Heart right ventricle (tissue), 16 donors: ENCODE measurements at regions not wholly inside any gene's neighbourhood (a gene's known extent, or its start where the extent isn't known, plus 50 kb on each side); places are given as distances from the start of the nearest gene placed in this dataset.

Experiments used
- ATAC-seq, 8 donors: fragments of 200-7000 bp; cut with Tn5 transposase; one replicate each; pipeline ENCODE4 v1.9.1; 2020; ENCODE audit warnings: mild to moderate bottlenecking in 8 of 8, moderate library complexity in 8 of 8, moderate number of reproducible peaks in 1 of 8
- DNase-seq, 2 donors: peaks; one replicate each; pipeline ENCODE4 v3.0.0-alpha.2; 2020
- H3K27ac ChIP-seq, 10 donors: fragments of 200-600 bp; sonication (generic) in 2 of 10; one replicate each; pipeline versions ENCODE4 v1.5.0 to v1.8.0; 2020 to 2022; ENCODE audit warnings: mild to moderate bottlenecking in 3 of 10
- H3K27me3 ChIP-seq, 7 donors: fragments of 200-600 bp; one replicate each; pipeline ENCODE4 v1.8.0; 2021 to 2022; ENCODE audit warnings: mild to moderate bottlenecking in 2 of 7
- H3K36me3 ChIP-seq, 9 donors: fragments of 200-600 bp; sonication (generic) in 1 of 9; one replicate each; pipeline versions ENCODE4 v1.5.0 to v1.8.0; 2020 to 2022; ENCODE audit warnings: mild to moderate bottlenecking in 2 of 9
- H3K4me1 ChIP-seq, 9 donors: fragments of 200-600 bp; sonication (generic) in 1 of 9; one replicate each; pipeline versions ENCODE4 v1.5.0 to v1.8.0; 2020 to 2022; ENCODE audit warnings: mild to moderate bottlenecking in 4 of 9
- H3K4me3 ChIP-seq, 10 donors: fragments of 200-600 bp; sonication (generic) in 2 of 10; one replicate each; pipeline versions ENCODE4 v1.5.0 to v1.8.0; 2020 to 2022; ENCODE audit warnings: mild to moderate bottlenecking in 7 of 10, moderate library complexity in 2 of 10
- H3K9me3 ChIP-seq, 11 donors: fragments of 200-600 bp in 10 of 11; sonication (generic) in 2 of 11; one replicate each; pipeline versions ENCODE4 v1.5.0 to v1.8.0; 2013 to 2022; ENCODE audit warnings: mild to moderate bottlenecking in 2 of 11, control low read depth in 1 of 11, moderate library complexity in 1 of 11
- CTCF ChIP-seq, 9 donors: fragments of 200-600 bp; sonication (generic) in 2 of 9; IDR thresholded peaks; one replicate each; pipeline versions ENCODE4 v1.5.0 to v1.8.0; 2021 to 2022; ENCODE audit warnings: antibody characterized with exemption in 9 of 9, mild to moderate bottlenecking in 5 of 9, moderate library complexity in 1 of 9
- WGBS, 2 donors: extraction: QIAGEN DNeasy Blood & Tissue Kit; methylation state at CpG; one replicate each; pipeline ENCODE4 v1.1.7; 2013; ENCODE audit warnings: inconsistent platforms in 1 of 2; 5-methylcytosine and 5-hydroxymethylcytosine counted together
- intact Hi-C, 10 donors: fragments of 100-400 bp; cut with DNase I; formaldehyde crosslinking; loops; one replicate each; pipeline versions ENCODE4 v1.11.1 to v1.14.2; 2022
- donor health status: Arrhythmogenic right ventricular cardiomyopathy.
- donor health status: ischemic (EF 13 %, LVEDD 7.1; RV severe dilation, severe dysfunction).
- donor health status: healthy with polysubstance abuse.
- donor health status: DM: no; HTN: yes; CAD: no.
- donor health status: DM: no; HTN: no; CAD: no.
- donor health status: ischemic (EF 25% LVEDD 6.9; RV normal size, moderate dysfunction).
- donor health status: ischemic (EF 25% LVEDD 5.7; RV mildly dilated, moderate dysfunction).
- donor health status: healthy.
- donor health status: DM: yes; HTN: yes; CAD: no.
- donor health status: Ischemic cardiomyopathy.
- donor health status: ischemic (EF 35%, LVEDD 5.7; RV mildly dilated, moderate dysfunction).
- donor health status: nonischemic (EF 11% LVEDD 7.7; RV severe dilation, severe dysfunction).
- donor health status: DM: yes; HTN: yes; CAD: no.
- donor health status: PGD.
- donor health status: ischemic (EF 29% LVEDD 5.4; RV normal size, mild dysfunction).
- donor health status: nonischemic (EF 23%, LVEDD 6.1; RV moderate dilation, normal function).

GRCh38 chr3:80668600-80669294 is 900.9 kb upstream of the ROBO1 start:
- WGBS, 2 donors: 61 to 64% methylated on average over 4 of the region's 4 CpGs
- Histone ChIP-seq H3K4me3 (no peak overlapping the region), H3K9me3 (peaks cover 0 to 21% (median 0%) of the 10 kb centered on the region in 11 donors), H3K27me3 (no peaks in the 10 kb centered on the region), H3K36me3 (no peaks in the 10 kb centered on the region), H3K4me1 (no peaks in the 10 kb centered on the region), H3K27ac (no peak overlapping the region)
- DNase-seq (no peak), ATAC-seq (no peak)
- intact Hi-C loops: no loop called here
- TF ChIP-seq CTCF (IDR thresholded peaks at IDR 0.05): no peak

DNA sequence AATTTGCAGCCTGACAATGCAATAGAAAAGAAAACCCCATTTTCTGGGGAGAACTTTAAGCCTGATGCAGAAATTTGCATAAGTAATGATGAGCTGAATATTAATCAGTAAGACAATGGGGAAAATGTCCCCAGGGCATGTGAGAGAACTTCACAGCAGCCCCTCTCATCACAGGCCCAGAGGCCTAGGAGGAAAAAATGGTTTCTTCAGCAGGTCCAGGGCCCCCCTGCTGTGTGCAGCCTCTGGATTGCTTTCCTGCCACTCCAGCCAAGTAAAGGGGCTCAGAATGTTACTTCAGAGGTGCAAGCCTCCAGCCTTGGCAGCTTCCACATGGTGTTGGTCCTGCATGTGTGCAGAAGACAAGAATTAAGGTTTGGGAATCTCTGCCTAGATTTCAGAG is 900.3 kb upstream of the ROBO1 start:
- H3K27me3 ChIP-seq: no peaks in the 10 kb centered on the region
- no peak overlapping the region for H3K4me3 ChIP-seq
- intact Hi-C loops: no loop called here
- no peak for TF ChIP-seq CTCF (IDR thresholded peaks at IDR 0.05)
- no peak for ATAC-seq
- peaks cover 0 to 21% (median 0%) of the 10 kb centered on the region in 11 donors for H3K9me3 ChIP-seq
- H3K4me1 ChIP-seq: no peaks in the 10 kb centered on the region
- no peaks in the 10 kb centered on the region for H3K36me3 ChIP-seq
- no peak for DNase-seq
- H3K27ac ChIP-seq: no peak overlapping the region

DNA sequence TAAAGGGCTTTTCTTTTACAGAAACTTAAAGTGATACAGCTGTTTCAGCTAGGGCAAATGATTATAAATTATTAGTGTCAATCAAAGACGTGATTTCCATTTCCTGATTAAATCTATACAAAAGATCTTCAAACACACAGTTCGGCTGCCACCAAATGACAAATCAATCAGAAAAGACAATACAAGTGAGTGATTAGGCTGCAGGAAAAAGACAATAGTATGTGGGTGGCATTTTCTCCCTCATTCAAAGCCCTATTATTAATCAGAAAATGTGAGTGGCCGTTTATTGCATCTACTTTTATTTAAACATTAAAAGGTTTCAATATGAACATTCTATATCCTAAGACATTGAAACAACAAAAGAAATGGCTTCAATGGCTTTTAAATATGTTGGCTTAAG is 895.6 kb upstream of the ROBO1 start:
- ATAC-seq (no peak), DNase-seq (no peak)
- intact Hi-C loops: no loop called here
- Histone ChIP-seq H3K4me3 (no peak overlapping the region), H3K27me3 (no peaks in the 10 kb centered on the region), H3K36me3 (no peaks in the 10 kb centered on the region), H3K27ac (no peak overlapping the region), H3K4me1 (no peaks in the 10 kb centered on the region), H3K9me3 (peaks cover 0 to 14% (median 0%) of the 10 kb centered on the region in 11 donors)
- WGBS, 2 donors: 54 to 64% methylated on average over 3 of the region's 3 CpGs
- no peak for TF ChIP-seq CTCF (IDR thresholded peaks at IDR 0.05)

DNA sequence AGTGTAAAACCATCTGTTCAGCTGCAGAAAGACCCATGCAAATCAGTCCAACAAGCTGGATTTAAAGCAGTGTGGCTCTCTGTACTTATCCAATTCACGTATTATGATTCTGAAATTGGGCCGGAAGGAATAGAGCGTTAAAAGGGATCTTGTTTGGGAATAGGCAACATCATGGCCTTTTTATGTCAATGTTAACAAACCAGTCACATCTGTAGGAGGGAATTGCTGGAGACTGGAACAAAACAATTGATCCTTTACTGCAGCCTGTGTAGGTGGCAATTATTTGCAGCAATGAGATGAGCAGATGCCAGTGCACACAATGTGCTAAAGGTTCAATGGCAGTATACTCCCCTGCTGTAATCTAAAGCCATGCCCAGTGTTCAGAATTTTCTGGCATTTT is 887.4 kb upstream of the ROBO1 start:
- DNase-seq: no peak
- no peak for TF ChIP-seq CTCF (IDR thresholded peaks at IDR 0.05)
- Histone ChIP-seq H3K36me3 (no peaks in the 10 kb centered on the region), H3K27me3 (no peaks in the 10 kb centered on the region), H3K27ac (no peak overlapping the region), H3K9me3 (peaks cover 0 to 12% (median 0%) of the 10 kb centered on the region in 11 donors), H3K4me3 (no peak overlapping the region), H3K4me1 (no peaks in the 10 kb centered on the region)
- 91 to 93% methylated on average over 3 of the region's 3 CpGs for WGBS, 2 donors
- intact Hi-C loops: no loop called here
- ATAC-seq: no peak
